RWPE1 (cell line): ENCODE measurements at regions not wholly inside any gene's neighbourhood (a gene's known extent, or its start where the extent isn't known, plus 50 kb on each side); places are given as distances from the start of the nearest gene placed in this dataset.

Experiments
- CTCF ChIA-PET: fragments of 350-600 bp; sonication (Branson Sonifier 250); formaldehyde crosslinking; extraction: SDS; loops from one replicate; lab custom pipeline; 2021; lab: Yijun Ruan, JAX
- POLR2A ChIA-PET: fragments of 400-600 bp; formaldehyde crosslinking; extraction: SDS; loops from one replicate; lab custom pipeline; 2020; ENCODE audit warnings: antibody characterized with exemption; ENCODE audit not compliant: low non-redundant PET; lab: Yijun Ruan, JAX
- DNase-seq: peaks from one replicate; pipeline ENCODE4 v3.0.0; 2012; ENCODE audit warnings: low spot score
- H3K27ac ChIP-seq: fragments of 450-650 bp; 2 replicates; pipeline ENCODE4 v1.5.1; 2017
- CTCF ChIP-seq: fragments of 450-650 bp; conservative IDR thresholded peaks from 2 replicates; pipeline ENCODE4 v1.5.1; 2017; ENCODE audit warnings: low read depth, mild to moderate bottlenecking

- POLR2A ChIA-PET, result no interaction called here
Observed at GRCh38 chr21:35857095-35857494, 203.2 kb downstream of the SETD4 start.

GRCh38 chr21:35855484-35855883, 204.8 kb downstream of the SETD4 start:
- TF ChIP-seq CTCF, result no peak
- no peak overlapping the region for H3K27ac ChIP-seq
- CTCF ChIA-PET, result no interaction called here
- POLR2A ChIA-PET, result no interaction called here
- no peak for DNase-seq

More at GRCh38 chr21:35857095-35857494, 203.2 kb downstream of the SETD4 start:
- CTCF ChIA-PET, result no interaction called here
- no peak for TF ChIP-seq CTCF
- H3K27ac ChIP-seq, result no peak overlapping the region
- DNase-seq, result no peak

- no peak overlapping the region for H3K27ac ChIP-seq
- TF ChIP-seq CTCF, result no peak
- DNase-seq, result no peak
- CTCF ChIA-PET, result no interaction called here
- POLR2A ChIA-PET, result no interaction called here
Observed at GRCh38 chr21:35854281-35854680, 206.0 kb downstream of the SETD4 start.

- no peak overlapping the region for H3K27ac ChIP-seq
- DNase-seq, result no peak
- CTCF ChIA-PET, result interaction anchor here (0.7 kb wide), 1 partner anchor 13 kb away, joined by 4 read pairs; no protein-coding TSS in a partner anchor
- POLR2A ChIA-PET, result no interaction called here
- no peak for TF ChIP-seq CTCF
Observed at GRCh38 chr21:35853321-35854239, 206.7 kb downstream of the SETD4 start.

- POLR2A ChIA-PET, result no interaction called here
- no peak for DNase-seq
- TF ChIP-seq CTCF, result no peak
- CTCF ChIA-PET, result interaction anchor here (0.7 kb wide), 1 partner anchor 12 kb away, joined by 4 read pairs; no protein-coding TSS in a partner anchor
- no peak overlapping the region for H3K27ac ChIP-seq
Observed at GRCh38 chr21:35852820-35853219, 207.5 kb downstream of the SETD4 start.

- CTCF ChIA-PET, result interaction anchor here (0.8 to 2.4 kb wide), 2 partner anchors 10 to 787 kb away, joined by 3 to 10 read pairs; no protein-coding TSS in a partner anchor
- TF ChIP-seq CTCF, result no peak
- no peak for DNase-seq
- no peak overlapping the region for H3K27ac ChIP-seq
- POLR2A ChIA-PET, result no interaction called here
Observed at GRCh38 chr21:35850542-35851103, 209.7 kb downstream of the SETD4 start.
